Dermis microvascular lymphatic vessel endothelial cell (primary cell): ENCODE measurements at regions not wholly inside any gene's neighbourhood (a gene's known extent, or its start where the extent isn't known, plus 50 kb on each side); places are given as distances from the start of the nearest gene placed in this dataset.
"Not testable (repeated sequence)": the region's sequence is repeated elsewhere in the genome, so short reads cannot be mapped to it uniquely, and the experiment has no call there.

Source experiments
- DNase-seq, 2 donors: peaks; one replicate each; pipeline versions ENCODE4 v3.0.0 to v3.0.0-alpha.2; 2010; ENCODE audit warnings: low read depth in 2 of 2

DNA sequence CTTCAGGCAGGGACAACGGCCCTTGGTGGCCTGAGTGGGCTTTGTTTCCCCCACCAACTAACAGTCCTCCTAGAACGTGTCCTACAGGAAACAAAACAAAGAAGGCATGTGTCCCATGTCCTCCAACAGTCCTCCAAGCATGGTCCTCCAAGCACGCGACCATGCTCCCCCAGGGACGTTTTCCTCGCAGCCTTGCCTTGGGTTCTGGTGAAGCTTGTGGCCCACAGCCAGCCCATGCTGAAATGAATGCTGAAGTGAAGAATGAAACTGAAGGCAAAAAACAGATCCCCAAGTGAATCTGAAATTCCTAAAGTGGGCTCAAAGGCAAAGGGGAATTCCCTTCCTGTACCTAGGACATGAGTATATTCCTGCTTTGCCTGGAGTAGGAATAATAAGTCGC, 176.6 kb downstream of the JCAD start:
- no peak for DNase-seq

DNA sequence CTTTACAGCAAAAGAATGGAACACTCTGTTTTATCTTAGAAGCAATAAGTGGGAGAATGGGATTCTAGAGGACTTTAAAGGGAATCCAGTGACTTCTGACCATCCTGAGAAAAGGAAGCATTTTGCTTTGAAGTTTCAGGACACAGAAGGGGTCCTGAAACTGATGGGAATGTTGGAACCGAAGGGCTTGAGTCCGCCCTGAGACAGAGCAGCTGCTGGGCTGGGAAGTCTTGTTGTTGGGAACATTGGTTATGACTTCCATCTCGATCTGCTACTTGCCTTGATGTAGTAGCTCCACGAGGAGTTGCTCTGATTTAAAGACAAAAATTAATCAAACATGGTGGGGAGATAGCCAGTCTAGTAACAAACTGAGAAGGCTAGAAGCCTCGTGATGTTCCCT, 177.6 kb downstream of the JCAD start:
- DNase-seq = no peak

DNA sequence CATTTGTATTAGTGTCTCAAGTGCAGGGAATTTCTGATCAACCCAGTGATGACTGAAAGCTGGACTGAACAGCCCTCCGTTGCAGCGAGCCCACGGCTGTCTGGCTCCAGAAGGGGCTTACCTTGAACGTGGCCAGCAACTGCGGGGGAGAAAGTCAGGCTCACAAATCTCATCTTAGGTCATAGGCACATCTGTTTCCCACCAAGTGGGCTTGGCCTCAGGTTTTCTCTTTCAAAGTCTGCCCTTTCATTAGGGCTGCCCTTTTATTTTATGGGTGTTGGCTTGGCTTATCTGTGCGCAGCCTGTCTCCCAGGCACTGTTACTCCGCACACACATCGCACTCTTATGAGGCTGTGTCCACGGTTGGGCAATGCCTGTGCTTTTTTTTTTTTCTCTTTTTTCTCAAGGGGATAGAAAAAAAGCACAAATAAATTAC, 178.0 kb downstream of the JCAD start:
- no peak for DNase-seq

DNA sequence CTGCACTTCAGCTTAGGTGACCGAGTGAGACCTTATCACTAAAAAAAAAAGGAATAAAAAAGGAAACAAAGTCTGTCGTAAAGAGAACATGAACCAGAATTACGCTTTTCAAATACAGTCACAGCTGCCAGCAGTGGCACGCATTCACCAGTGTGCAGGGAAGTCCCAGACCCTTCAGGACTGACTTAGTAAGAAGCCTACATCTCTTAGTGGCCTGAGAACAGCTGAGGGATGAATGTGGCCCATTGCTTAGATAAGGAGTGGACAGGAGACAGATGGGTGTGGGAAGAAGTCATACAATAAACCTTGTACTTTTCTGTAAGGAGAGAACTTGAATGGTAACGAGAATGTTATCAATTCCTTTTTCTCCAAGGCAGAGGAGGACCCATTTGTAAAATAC, 178.5 kb downstream of the JCAD start:
- no peak for DNase-seq

DNA sequence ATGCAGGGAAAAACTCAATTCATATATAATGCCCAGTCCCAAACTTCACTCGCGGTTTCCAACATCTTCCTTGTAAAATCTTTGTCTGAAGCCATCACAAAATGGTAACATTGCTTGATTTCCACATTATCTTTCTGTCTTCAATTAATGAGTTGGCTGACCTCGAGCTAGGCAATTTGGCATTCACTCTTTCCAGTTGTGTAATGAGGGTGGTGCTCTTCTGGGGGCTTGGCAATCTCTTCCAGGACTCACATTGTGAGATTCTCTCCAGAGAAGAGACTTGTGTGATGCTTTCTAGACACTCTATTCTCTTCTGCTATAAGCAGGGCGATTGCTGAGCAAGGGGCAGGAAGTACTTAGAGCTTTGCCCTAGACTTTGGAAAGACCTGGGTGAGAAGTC, 179.5 kb downstream of the JCAD start:
- no peak for DNase-seq

DNA sequence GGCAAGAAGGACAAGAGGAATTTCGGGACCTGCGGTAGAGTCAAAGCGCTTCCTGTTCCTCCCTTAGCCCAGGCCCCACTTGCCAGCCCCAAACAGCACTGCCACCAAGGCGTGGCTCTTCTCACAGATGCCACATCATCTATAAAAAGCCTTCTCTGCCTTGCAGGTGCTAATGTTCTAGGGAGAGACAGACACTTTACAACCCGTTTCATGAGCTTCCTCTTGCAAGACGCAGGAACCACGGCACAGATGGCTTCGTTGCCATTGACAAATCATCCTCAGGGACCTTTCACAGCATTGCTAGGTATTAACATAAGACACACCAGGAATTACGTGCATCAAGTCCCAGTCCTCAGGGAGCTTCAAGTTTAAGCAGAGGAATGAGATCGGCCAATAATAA, 180.9 kb downstream of the JCAD start:
- DNase-seq = no peak

DNA sequence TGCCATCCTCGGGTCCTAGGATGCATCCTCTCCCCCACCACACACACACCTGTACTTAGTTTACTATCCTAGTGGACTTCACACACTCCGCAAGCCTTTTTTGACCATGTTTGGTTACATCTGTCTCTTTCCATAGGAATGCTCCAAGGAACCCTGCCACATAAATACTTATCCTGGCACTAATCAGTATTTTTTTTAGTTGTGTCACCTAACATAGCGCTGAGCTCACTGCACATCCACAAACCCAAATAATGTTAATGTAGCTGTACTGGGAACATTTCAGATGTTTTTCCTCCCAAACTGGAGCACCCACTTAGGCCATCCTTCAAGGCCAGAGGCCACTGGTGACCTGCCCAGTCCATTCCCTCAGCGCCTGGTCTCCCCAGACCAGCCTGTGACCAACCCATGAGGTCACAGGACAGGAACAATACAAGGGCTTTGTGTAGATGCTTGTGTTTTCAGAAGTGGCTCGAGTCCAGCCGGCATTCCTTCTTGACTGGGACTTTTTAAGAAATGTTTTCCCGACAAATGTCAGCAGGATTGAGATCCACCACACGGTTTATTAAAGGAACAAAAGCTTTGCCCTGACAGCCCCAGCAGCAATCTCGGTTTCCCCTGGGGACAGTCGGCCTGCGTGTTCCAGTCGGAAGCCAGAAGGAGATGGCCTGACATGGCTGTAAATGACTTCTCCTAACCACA, 181.4 kb downstream of the JCAD start:
- no peak for DNase-seq

DNA sequence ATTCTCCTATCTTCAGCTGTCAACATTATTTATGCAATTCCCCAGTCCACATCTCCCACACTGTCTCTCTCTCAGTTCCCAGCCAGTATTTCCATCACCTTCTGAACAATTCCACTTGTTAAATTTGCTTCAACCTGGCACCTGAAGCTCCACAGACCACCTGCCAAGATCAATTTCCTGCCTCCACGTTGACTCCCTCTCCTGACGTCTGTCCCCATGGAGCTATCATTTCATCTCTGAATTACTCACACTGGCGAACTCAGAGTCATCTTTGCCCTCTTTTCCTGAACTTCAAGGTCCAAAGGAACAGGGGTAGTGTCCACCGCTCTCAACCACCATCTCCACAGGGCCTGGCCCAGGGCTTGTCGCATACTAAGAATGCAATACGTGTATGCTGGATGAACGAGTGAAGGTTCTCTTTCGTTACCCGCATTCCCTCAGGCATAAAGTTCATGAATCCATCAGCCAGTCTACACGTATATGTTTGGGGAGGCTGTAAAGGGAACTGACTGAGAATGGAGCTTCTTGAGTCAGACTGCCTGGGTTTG, 183.3 kb downstream of the JCAD start:
- no peak for DNase-seq

DNA sequence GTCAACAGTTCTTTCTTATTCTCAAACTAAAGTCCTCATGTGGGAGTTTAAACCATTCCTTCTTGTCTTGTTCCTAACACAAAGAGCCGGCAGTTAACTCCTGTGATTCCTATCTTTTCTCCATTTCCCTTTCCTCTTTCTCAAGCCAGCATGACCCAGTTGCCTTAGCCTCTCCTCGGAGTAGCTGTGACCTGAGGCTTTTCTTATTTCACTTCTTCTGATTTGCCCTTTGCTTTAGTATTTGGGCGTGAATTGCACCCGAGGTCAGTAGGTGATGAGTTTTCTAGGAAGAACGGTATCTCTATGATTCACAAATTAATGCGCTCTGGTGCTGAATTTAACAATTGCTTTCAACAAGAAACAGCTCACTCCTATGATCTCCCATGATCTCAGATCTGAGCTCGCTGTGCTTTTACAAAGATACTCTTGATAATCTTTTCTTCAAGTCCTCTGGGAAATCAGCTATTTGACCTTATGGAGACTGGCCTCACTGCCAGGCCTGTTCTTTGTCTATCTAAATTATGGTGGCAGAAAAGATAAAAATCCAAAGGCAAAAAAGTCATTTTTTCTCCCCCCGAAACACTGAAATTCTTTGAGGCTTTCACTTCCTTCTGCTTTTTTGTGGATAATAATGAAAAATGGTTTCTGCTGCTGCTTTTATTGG, 184.6 kb downstream of the JCAD start:
- DNase-seq = no peak

DNA sequence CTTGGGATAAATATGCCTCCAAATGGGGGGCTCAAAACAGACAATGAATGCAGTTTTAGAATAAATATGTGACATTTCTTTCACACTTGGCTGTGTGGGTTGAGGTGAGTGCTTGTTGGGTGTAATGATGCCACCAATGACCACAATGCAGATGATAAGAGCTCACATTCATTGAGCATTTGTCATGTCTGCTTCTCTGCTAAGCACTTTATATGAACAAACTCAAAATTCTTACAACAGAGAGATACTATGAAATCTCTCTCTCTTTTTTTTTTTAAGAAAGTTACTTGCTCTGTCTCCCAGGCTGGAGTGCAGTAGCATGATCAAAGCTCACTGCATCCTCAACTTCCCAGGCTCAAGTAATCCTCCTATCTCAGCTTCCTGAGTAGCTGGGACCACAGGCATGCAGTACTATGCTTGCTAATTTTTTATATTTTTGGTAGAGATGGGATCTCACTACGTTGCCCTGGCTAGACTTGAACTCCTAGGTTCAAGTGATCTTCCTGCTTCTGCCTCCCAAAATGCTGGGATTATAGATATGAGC, 185.4 kb downstream of the JCAD start:
- no peak for DNase-seq

DNA sequence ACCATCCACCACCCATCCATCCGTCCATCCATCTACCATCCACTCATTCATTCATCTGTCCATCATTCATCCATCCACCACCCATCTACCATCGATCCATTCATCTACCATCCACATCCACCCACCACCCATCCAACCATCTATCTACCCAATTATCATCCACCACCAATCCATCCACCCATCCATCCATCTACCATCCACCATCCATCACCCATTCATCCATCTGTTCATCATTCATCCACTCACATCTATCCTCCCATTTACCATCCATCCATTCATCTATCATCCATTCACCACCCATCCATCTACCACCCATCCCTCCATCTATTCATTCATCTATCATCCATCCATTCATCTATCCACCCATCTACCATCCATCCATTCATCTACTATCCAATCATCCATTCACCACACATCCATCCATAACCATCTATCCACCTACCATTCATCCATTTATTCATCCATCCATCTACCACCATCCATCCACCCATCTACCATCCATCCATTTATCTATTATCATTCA, 188.8 kb downstream of the JCAD start:
- DNase-seq = no peak

DNA sequence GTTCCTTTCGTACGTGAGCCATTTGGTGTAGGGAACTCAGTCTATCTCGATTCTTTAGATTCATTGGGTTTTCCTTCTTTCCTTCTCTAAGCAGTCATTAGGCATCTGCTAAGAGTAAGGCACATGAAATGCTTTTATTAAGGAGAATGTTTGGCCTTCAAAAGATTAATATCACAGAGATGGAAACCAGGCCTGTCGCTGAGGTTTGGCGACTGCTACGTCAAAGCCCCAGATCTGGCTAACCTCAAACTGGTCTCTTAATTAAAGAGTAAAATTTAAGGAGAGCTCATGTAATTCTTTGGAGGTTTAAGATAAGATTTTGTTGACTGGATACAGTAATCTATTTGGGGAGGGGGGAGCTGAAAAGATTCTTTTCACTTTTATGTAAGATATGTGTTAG, 189.8 kb downstream of the JCAD start:
- DNase-seq = no peak

DNA sequence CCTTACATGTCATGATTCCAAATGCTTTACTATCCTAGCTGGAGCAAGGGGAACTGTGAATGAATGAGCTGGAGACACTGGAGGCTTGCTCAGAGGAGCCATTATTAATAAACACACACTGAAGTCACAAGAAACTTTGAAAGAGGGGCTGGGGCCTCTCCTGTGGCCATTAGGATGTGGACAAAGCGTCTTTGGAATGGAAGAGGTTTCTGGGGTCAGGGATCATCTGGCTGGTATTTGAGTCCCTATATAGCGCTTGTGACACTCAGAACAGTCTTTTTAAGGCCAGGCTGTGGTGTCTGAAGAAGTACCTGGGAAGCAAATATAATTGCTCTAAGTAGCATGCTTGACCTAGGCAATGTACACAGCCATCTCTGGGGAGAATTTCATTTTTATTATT, 193.0 kb downstream of the JCAD start:
- DNase-seq = no peak

DNA sequence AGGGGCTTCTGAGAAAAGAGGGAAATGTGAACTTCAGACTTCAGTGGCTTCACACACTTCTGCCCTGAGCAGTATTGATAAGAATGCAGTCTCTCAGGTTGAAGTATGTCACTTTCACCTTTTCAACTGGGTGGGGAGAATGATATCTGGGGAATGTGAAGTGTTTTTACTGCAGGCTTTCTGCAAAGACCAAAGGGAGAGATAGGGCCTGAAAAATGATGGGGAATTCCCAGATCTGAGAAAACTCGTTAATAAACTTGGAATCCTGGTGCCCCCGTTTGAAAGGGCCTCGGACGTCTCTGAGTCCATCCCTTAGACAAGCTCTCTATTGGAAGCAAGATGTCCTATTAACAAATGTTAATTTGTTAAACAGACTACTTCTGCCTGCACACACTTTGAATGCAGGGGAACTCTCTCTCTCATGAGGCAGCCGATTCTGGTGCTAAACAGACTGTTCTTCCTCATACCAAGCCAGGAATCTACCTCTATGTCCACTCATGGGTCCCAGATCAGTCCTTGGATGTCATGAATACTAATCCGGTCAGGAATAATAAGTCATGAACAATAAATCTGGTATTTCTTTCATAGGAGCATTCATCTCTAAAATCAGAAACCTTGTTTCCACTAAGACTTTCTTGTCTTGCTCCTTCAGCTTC, 193.6 kb downstream of the JCAD start:
- DNase-seq = no peak

DNA sequence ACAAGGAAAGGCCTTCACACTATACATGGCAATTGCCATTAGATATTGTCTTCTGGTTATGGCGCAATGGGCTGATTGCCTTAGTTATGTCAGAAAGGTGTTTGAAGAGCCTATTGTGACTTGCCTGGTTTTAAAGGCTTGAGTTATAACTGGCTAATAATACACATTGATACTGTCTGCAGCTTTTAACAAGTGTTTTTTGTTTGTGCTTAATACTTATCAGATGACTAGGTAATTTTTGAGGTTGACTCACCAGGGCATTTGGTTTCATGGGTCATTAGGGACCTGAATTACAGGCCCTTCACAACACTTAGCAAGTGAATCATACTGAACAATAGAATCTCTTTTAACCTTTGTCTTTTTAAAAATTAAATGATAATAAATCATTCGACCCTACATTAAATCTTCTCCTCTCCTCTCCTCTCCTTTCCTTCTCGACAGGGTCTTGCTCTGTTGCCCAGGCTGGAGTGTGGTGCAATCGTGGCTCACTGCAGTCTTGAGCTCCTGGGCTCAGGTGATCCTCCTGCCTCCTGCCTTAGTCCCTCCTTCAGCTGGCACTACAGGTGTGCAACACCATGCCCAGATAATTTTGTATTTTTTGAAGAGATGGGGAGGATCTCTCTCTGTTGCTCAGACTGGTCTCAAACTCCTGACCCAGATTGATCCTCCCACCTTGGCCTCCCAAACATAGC, 196.3 kb downstream of the JCAD start:
- DNase-seq = peak in 1 of 2 donors; percentile 75

DNA sequence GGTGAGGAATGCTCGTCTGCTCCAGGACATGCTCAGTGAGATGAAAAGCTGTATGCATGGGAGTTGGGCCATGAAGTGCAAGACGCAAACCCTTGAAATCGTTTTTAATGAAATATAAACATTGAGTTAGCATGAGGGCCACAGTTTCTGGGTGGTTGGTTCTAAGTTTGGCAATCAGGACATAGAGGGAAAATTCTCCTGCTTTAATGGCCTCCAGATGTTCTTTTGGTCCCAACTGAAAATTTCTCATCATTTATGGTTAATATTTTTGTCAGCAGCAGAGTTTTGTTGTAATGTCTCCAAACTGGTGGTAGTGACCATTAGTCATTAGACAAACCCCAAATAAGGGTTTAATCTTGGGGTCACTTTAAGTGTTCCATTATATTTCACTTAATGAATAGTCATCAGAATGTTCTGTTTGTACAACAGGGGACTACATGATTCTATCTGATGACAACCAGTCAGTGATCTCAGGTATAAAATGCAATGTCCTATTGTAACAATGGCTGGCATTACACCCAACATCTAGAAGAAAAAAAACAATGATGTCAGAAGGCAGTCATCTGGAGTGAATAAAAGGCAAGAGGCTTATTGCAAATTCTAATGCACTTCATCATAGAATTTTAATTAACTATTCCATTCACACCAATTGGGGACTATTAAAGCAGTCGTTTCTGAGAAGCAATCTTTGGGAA, 197.4 kb downstream of the JCAD start:
- peak in 1 of 2 donors; percentile 44 for DNase-seq

DNA sequence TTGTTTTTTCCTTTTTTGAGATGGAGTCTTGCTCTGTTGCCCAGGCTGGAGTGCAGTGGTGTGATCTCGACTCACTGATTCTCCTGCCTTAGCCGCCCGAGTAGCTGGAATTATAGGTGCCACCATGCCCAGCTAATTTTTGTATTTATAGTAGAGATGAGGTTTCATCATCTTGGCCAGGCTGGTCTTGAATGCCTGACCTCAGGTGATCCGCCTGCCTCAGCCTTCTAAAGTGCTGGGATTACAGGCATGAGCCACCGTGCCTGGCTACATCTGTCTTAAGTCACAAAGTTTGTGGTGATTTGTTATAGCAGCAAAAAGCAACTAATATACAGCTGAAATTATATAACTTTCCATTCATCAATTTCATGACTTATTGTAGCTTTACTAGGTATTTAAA, 198.2 kb downstream of the JCAD start:
- DNase-seq = not testable (repeated sequence)

DNA sequence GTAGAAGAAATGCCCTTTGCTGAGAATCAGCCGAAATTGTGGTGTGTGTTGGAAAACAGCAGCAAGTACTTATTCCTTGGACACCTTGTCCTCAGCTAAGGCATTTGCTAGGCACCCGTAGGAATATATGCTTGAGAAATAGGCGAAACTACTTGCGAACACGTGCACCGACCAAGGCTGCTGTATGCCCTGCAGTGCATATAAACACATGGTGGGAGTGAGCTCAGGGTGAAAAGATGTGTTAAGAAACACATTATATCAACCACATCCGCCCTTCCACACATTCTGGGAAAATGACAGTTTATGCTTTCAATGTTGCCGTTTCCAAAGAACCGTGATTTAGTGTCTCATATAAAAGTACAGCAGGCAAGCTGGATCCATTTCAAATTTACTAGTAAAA, 199.2 kb downstream of the JCAD start:
- DNase-seq = no peak

DNA sequence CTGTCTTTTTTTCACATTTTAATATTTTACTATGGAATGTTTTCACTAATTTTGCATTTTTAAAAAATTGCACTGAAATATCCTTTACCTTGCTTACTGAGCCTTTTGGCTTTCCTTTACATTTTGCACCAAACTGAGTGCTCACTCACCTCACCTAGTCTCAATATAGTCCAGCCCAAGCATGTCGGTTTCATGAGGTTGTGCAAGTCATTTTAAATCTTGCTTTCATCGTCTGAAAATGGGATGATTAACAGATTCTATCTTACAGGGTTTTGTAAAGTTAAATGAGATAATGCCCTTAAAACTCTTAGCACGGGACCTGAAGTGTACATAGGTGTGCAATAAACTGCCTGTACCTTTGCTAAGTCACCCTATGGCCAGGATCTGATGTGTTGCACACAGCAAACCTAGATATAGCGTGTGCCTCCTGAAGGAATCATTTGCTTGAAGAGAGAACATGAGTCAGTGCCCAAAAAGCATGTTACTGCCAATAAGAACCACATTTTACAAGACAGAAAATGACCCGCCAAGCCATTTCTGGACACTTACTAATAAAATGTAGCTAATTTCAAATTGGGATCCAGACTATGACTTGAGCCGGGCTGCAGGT, 199.8 kb downstream of the JCAD start:
- no peak for DNase-seq

DNA sequence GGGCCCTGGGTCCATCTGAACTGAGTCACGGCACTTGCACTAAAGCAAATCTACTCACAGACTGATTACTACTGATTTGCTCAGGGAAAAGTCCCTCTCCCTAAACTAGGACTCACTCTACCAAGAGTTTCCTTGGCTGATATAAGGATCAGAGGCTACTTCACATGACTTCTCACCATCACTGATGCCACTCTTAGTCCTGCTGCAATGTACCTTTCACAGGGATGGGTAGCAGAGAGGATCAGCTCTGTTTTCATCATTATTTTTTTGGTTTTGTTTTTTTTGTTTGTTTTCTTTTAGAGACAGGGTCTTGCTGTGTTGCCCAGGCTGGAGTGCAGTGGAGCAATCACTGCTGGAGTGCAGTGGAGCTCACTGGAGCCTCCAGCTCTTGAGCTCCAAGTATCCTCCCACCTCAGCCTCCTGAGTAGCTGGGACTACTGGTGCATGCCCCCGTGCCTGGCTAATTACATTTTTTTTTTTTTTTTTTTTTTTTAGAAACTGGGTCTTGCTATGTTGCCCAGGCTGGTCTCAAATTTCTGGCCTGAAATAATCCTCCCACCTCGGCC, 200.6 kb downstream of the JCAD start:
- no peak for DNase-seq
